ENCODE measurements at regions not wholly inside any gene's neighbourhood (a gene's known extent, or its start where the extent isn't known, plus 50 kb on each side); places are given as distances from the start of the nearest gene placed in this dataset.

- TF ChIP-seq REST (IDR thresholded peaks at IDR 0.05; ENCODE audit: low read depth) (no peak), TCF7L2 (IDR thresholded peaks at IDR 0.05; ENCODE audit: borderline replicate concordance, extremely low read depth, insufficient read depth, insufficient read length) (no peak), YY1 (IDR thresholded peaks at IDR 0.05; ENCODE audit: extremely low read depth, insufficient replicate concordance, low read depth, low read length) (no peak)
Observed at GRCh38 chr7:49244543-49244942, 320.2 kb downstream of the CDC14C start (continued).

- no peak for TF ChIP-seq FOSL1 (IDR thresholded peaks at IDR 0.05; ENCODE audit: low read depth)
- Histone ChIP-seq H4K20me1 (ENCODE audit: insufficient read depth) (no peaks in the 10 kb centered on the region), H3K9me3 (ENCODE audit: control insufficient read depth in 1 of 2, insufficient read depth in 1 of 2, low read depth in 1 of 2, low read length in 2 of 2) (peaks cover 0 to 35% of the 10 kb centered on the region in 2 experiments; a peak in 2 of 4 replicates), H3K4me2 (ENCODE audit: low read length) (no peak overlapping the region), H3K9ac (ENCODE audit: low read length) (no peak overlapping the region), H2AFZ (ENCODE audit: low read depth, low read length, poor library complexity, severe bottlenecking) (no peak overlapping the region), H3K9me2 (ENCODE audit: insufficient read depth) (no peaks in the 10 kb centered on the region), H3K27me3 (ENCODE audit: insufficient read depth, low read length) (no peaks in the 10 kb centered on the region), H3K36me3 (ENCODE audit: control insufficient read depth in 1 of 2, insufficient read depth in 2 of 2, low read length in 2 of 2) (no peaks in the 10 kb centered on the region), H3K4me3 (replicated peaks in 1 of 2; ENCODE audit: low read depth in 1 of 2, low read length in 2 of 2) (no peak overlapping the region), H3K4me1 (ENCODE audit: control insufficient read depth in 1 of 2, insufficient read depth in 2 of 2, low read length in 2 of 2) (no peaks in the 10 kb centered on the region), H3K27ac (ENCODE audit: low read depth, low read length) (no peak overlapping the region), H3K79me2 (ENCODE audit: insufficient read depth, low read length) (no peaks in the 10 kb centered on the region)
- POLR2A ChIA-PET = no interaction called here
- RAD21 ChIA-PET (ENCODE audit: low non-redundant PET in 1 of 2, low total read pairs in 2 of 2, uncharacterized antibody in 2 of 2, unreplicated experiment in 2 of 2) = no interaction called here
- no peak for ATAC-seq
- no peak for DNase-seq (ENCODE audit: low read depth, low spot score)
- intact Hi-C loops (cut with micrococcal nuclease) = no loop called here
- no TSS peak for BruUV-seq (replicated peaks)
- CTCF ChIA-PET = no interaction called here
Observed at GRCh38 chr7:49245062-49245461, 320.7 kb downstream of the CDC14C start.
